ACHN (cell line): ENCODE measurements at regions not wholly inside any gene's neighbourhood (a gene's known extent, or its start where the extent isn't known, plus 50 kb on each side); places are given as distances from the start of the nearest gene placed in this dataset.

ENCODE experiments used
- DNase-seq: peaks from one replicate; pipeline ENCODE4 v3.0.0-alpha.2; 2015
- in situ Hi-C: cut with HindIII; loops from 2 replicates; pipeline ENCODE4 v1.10.0; 2017; ENCODE audit warnings: low sequenced_read_pairs, low pct_ligation_motif_present, low pct_unique_long_range_greater_than_20kb

DNA sequence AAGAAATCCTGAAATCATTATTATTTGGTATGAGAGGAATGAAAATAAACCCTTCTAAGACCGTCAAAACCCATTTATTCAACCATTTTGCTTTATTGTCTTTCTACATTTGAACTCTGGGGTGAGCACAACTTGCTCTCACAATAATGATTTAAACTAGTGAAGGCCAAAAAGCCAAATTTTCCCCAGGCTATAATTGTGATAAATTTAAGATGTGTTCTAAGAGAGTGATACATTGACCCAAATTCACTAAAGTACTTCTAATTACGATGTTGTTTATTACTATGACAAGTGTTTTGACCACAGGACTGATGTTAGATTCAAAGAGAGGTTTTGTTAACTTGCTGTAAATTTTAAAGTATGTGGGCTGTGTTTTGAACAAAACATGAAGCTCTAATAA, 670.9 kb upstream of the NR5A2 start:
- in situ Hi-C loops: no loop called here
- DNase-seq: no peak

DNA sequence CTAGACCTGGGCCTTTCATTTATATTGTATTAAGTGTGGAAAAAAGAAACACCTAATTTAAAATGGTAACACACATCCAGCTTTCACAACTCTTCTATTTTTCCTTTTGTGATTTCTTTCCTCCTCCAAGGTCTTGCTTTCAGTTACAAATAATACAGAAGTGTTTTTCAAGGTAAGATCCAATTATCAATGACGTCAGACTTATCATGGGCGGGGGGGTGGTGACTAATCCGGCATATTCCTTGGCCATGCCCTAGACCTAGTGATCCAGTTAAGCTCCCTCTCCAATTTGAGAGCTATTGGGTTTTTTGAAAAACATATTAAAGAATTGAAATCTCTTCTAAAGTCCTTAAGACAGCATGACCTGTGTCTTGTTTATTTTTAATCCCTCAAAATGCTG, 669.9 kb upstream of the NR5A2 start:
- in situ Hi-C loops: no loop called here
- DNase-seq: no peak

DNA sequence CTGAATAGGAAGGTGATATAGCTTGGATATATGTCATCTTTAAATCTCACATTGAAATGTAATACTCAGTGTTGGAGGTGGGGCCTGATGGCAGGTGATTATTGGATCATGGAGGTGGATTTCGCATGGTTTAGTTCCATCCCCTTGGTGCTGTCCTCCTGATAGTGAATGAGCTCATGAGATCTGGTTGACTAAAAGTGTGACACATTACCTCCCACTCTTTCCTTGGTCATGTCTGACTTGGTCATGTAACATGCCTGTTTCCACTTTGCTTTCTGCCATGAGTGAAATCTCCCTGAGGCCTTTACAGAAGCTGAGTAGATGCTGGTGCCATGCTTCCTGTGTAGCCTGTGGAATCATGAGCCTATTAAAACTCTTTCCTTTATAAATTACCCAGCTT, 664.5 kb upstream of the NR5A2 start:
- in situ Hi-C loops: no loop called here
- DNase-seq: no peak

DNA sequence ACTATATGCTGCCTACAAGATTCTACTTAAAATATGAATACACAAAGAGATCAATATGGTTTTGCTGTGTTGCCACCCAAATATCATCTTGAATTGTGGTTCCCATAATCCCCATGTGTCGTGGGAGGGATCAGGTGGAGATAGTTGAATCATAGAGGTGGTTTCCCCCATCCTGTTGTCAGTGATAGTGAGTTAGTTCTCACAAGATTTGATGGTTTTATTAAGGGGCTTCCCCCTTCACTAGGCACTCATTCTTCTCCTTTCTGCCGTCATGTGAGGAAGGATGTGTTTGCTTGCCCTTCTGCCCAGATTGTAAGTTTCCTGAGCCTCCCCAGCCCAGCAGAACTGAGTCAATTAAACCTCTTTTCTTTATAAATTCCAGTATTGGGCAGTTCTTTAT, 654.4 kb upstream of the NR5A2 start:
- in situ Hi-C loops: no loop called here
- DNase-seq: no peak

DNA sequence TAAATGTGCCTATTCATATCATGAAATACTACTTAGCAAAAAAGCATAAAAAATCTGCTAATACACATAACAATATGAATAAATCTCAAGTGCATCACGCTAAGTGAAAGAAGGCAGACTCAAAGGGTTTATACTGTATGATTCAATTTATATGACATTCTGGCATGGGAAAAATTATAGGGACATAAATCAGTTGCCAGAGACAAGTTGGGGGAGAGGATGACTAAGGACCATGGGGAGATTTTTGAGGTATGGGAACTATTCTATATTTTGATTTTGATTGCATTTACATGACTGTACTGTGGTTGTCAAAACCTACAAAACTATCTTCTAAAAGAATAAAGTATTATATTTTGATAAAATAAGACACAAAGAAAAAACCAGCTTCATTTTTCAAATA, 650.3 kb upstream of the NR5A2 start:
- in situ Hi-C loops: no loop called here
- no peak for DNase-seq

DNA sequence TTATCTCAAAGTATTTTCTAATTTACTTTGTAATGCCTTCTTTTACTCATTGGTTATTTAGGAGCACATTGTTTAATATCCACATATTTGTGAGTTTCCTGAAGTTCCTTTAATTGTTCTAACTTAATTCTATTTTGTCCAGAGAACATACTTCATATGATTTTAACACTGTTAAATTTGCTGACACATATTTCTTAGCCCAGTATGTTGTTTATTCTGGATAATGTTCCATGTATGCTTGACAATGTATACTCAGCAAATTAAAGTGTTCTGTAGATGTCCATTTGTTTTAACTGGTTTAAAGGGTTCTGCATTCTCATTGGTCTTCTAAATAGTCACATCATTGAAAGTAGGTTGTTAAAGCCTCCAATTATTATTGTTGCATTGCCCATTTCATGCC, 643.7 kb upstream of the NR5A2 start:
- DNase-seq: no peak
- in situ Hi-C loops: no loop called here

DNA sequence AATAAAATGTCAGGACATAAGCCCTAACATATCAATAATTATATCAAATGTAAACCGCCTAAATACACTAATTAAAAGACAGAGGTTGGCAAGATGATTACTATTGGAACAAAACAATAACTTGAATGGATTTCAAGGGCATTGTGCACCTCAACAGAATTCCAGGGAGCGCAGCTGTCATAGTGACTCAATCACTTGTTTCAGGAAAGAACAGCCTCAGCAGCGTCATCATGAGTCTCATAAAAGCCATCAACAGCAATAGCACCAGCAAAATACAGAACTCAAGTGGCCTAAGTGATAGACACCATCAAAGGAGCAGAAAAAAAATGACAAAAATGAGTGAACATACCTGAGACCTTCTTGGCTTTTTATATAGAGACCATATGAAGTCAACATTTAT, 632.7 kb upstream of the NR5A2 start:
- DNase-seq: no peak
- in situ Hi-C loops: no loop called here

DNA sequence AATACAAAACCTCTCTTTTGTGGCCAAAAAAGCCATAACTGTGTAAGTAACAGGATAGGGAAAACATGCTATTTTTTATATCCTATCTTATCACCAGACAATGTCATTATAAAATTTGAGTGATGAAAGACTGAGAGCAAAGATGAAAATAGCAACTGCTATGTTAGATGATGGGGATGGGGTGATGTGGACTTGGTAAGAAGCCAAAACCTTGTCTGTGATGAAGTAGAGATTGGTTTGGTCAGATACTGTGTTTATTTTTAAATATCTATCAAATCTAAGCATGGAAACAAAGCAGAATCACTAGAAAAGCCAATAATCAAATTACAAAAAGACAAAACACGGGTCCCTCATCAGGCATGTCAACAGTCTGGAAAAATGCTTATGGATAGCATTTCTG, 631.1 kb upstream of the NR5A2 start:
- in situ Hi-C loops: no loop called here

DNA sequence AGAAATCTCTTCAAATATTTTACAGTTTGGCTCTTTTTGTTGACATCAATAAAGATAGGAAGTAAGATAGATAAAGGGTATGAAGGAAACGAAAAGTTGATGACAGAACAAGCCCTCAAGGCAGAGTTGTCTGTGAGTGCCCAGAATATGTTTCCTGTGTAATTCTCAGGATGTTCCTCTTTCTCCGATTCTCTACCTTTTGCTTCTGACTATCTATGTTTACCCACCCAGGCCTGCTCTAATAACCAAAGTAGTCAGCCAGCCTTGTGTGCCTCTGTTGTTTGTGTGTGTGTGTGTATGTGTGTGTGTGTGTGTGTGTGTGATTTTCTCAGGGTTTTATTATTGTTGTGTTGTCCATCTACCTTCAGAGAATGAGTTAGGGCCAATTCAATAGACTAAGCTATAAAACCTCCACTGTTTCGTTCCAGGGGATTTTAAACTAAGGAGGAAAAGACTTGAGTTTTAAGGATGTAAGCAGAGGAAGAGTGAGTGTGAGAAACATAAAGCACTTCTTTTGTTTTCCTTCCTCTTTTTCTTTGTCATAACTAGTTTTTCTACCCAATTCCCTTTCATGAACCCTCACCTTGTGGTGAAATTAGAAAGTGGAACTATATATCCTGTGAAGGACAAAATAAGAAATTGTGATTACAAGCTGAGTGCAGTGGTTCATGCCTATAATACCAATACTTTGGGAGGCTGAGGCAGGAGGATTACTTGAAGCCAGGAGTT, 627.4 kb upstream of the NR5A2 start:
- DNase-seq: no peak
- in situ Hi-C loops: no loop called here

More for the DNA sequence above, 631.1 kb upstream of the NR5A2 start:
- DNase-seq: no peak

DNA sequence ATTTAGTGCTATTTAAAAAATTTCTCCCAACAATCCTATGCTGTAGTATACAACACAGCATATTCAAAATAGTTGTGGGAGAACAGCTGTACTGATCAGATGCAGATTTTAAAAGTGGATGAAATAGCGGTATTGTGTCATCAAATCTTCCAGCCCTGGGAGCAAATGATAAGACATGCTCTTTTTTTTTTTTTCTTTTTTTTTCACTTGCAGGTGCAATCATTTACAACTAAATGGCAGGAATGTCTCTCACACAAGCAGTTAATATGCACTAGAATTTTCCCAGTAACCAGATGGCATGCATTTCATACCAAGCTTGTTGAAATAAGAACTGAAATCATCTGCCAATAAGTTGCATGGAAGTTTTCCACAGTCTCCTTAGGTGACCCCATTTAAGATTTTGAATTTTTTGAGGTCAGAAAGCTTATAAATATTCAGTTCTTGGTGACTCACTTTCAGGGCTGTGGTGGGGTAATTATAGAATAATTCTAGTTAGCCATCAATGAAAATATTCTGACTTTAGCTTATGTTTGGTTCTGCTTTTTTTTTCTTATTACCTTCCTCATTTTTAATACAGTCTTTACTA, 623.9 kb upstream of the NR5A2 start:
- DNase-seq: no peak
- in situ Hi-C loops: no loop called here

DNA sequence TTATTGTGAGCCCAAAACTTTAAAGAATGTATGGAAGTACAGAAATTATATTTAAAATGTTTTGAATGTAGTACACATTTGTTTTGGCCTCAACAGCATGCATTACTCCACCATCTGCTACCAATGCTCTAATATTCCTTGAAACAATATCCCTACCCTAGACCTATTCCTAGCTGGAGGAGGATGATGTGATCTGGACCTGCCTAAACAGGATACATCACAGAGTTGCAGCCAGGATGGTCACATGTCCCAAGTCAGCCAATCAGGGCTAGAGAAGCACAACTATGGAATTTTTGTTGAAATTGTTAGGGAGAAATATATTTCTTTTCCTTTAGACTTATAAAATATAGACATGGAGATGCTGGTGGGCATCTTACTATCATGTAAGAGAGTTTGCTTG, 623.3 kb upstream of the NR5A2 start:
- in situ Hi-C loops: no loop called here
- DNase-seq: no peak

DNA sequence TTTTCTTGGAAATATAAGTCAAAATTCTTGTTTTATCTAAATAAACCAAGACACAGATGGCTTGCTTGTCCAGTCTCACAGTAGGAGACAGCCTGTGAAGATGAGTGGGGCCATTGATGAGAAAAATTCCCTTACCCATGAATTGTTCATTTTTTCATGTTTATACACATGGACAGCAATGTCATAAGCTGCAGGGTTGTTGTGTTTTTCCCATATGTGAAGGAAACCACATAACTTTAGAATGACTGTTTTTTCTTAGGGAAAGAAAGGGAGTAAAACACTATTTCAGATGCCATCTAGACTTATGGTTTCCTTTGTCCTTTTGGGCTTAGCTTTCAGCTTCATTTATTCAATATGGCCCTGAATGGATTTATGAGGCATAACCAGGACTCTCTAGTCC, 622.5 kb upstream of the NR5A2 start:
- in situ Hi-C loops: no loop called here
- DNase-seq: no peak

DNA sequence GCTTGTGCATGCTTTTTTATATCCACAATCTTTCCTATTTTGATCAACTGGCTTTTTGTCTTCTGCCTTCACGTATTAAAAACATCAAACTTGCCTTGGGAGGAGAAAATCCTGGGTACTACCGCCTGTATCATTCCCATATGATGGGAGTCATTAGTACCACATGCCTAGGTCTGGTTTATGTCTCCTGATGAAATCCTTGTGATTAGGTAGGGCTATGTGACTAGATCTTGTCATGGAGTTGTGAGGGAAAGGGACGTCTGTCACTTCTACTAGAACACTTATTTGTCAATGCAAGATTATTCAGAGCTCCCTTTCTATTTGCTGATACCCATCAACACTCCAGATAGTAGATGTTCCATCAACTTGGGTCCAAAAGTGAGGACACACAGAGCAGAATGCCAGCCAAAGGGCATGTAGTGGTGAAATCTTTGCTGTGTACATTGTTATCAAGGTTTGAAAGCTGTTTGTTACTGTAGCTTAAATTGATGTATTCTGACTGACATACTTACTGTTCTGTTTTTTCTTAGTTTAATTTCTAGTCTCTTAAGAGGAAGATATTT, 621.8 kb upstream of the NR5A2 start:
- DNase-seq: no peak
- in situ Hi-C loops: no loop called here

DNA sequence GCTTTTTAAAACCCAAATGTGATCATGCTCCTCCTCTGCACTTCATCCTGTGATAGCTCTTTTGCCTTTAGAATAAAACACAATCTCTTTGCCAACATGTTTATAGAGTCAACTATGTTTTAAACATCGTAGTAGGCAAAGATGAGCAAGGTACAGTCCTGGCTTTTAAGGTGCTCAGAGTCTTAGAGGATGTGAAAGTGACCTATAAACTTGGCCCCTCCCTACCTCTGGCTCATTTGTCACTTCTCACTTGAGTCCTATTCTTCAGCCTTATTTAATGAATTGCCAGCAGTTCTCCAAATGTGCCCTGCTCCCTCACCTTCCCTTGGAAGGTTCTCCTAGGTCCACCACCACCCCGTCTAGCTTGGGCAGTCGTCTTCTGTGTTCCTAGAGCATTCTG, 617.0 kb upstream of the NR5A2 start:
- in situ Hi-C loops: no loop called here
- no peak for DNase-seq

DNA sequence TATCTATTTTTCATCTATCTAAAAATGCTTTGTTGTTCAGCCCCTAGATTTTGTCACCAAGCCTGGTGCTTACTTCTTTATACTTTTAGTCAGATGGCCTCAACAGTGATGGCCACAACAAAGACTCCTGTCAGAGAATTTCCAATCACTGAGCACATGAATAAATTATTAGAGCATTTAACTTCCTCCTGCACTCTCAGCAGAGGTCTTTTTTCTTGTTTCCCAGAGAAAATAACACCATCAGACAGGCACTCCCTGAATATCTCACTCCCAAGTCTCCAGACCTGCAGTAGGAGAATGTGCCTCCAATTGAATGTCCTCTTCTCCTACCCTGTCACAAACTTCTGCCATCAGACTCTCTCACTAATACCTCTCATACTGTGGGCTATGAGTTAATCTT, 616.0 kb upstream of the NR5A2 start:
- in situ Hi-C loops: no loop called here
- DNase-seq: no peak

DNA sequence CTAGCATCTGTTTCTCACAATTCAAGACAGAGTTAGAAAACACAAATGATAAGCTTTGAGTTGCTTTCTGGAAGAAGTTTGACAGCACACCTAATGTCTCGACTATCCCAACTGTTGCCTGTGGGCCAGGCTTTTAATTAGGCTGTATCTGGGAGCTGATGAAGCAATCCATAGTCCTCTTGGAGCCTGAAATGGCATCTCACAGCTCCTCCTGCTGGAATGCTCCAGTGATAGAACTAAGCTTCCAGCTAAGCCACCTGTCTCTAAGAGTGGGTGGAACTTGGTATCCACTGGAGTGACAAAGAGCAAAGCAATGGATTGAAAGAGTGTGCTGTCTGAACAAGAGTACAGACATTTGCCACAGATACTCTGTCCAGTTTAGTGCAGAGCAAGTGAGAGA, 605.3 kb upstream of the NR5A2 start:
- in situ Hi-C loops: no loop called here
- DNase-seq: peak; percentile 15

DNA sequence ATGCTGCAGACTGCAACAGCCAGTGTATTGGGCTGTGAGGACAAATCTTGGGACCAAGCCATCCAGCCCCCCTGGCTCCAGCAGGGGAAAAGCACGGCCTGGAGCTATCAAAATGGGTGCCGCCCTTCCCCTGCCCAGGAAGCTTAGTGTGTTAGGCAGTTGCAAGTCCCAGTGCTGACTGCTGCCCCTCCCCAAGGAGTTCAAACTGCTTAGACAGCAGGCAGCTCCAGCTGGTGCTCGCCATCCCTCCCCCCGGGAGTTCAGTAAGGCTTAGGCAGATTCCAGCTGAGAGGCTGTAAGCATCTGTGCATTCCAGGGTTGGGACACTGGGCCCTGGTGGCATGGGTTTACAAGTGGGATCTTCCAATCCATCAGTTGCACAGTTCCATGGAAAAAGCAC, 579.6 kb upstream of the NR5A2 start:
- in situ Hi-C loops: no loop called here
- no peak for DNase-seq

DNA sequence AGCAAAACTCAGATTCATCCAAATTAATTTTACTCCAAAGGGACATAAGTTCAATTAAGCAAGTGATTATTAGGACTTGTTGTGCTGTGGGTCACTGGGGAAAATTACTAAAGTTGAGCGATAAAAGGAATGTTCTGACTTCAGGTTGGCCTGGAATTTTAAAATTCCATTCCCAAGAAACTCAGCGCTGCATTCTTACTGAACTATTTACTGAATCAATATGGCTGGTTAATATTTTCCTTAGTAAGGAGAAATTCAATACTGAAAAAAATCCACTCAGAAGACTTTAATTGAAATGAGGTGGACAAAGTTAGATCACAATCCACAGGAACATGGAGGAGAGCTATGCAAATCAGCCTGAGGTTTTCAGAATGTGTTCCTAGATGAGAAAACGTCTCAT, 578.9 kb upstream of the NR5A2 start:
- in situ Hi-C loops: no loop called here
- no peak for DNase-seq

DNA sequence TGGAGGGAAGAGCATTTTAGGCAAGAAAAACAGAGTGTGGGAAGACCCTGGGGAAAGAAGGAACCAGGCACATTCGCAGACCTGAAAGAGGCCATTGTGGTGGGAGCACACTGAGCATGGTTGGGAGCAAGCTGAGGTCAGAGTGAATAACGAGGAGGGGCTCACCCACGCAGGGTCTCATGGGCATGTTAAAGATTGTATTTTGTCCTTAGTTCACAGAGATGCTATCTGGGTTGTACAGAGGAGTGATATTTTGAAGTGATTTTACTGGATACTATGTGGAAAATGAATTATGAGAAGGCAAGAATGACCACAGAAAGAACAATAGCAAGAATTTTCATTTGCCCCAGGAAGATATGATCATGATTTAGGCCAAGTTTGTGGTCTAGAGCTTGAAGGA, 578.3 kb upstream of the NR5A2 start:
- in situ Hi-C loops: no loop called here
- DNase-seq: no peak

DNA sequence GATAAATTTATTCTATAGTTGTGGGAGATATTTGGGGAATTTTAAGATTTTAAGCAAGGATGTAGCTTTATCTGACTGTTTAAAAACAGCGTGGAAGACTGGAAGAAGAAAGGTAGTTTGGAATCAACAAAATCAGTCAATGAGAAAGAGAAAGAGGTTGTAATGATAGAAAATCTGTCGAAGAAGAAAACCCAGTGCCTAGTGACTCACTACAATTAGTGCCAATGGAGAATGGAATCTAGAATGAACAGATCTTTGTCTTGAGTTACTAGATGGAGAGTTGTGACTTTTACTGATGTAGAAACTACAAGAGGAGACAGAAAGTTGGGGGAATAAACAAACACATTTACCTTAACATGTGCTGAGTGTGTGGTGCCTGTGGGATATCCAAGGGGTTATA, 577.8 kb upstream of the NR5A2 start:
- no peak for DNase-seq
- in situ Hi-C loops: loop anchor here (25.0 kb wide), 1 partner anchor 337 kb away; no protein-coding TSS in a partner anchor
